WTC11 (cell line): ENCODE measurements at regions not wholly inside any gene's neighbourhood (a gene's known extent, or its start where the extent isn't known, plus 50 kb on each side); places are given as distances from the start of the nearest gene placed in this dataset.

ENCODE experiments used
- ATAC-seq: fragments of 200-7000 bp; cut with Tn5 transposase; 2 replicates; pipeline ENCODE4 v1.10.0; 2021; ENCODE audit warnings: mild to moderate bottlenecking, moderate library complexity
- CTCF ChIA-PET: fragments of 300-600 bp; sonication (Branson Sonifier 250); formaldehyde crosslinking; loops from one replicate; lab custom pipeline; 2021; ENCODE audit warnings: antibody characterized with exemption; lab: Charles Lee
- POLR2A ChIA-PET: fragments of 350-600 bp; sonication (Branson Sonifier 250); formaldehyde crosslinking; loops from one replicate; lab custom pipeline; 2021; ENCODE audit warnings: antibody characterized with exemption; lab: Charles Lee
- DNase-seq: peaks from one replicate; pipeline ENCODE4 v3.0.0; 2021; ENCODE audit warnings: low spot score
- H3K27ac Mint-ChIP-seq: 2 replicates; pipeline ENCODE4 v1.8.0; 2021; ENCODE audit warnings: mixed read lengths
- H3K27me3 Mint-ChIP-seq: 2 replicates; pipeline ENCODE4 v1.8.0; 2021; ENCODE audit warnings: low read depth, mild to moderate bottlenecking, moderate library complexity, mixed read lengths
- H3K36me3 Mint-ChIP-seq: 2 replicates; pipeline ENCODE4 v1.8.0; 2021; ENCODE audit warnings: mixed read lengths
- H3K4me1 Mint-ChIP-seq: 2 replicates; pipeline ENCODE4 v1.8.0; 2022; ENCODE audit warnings: mixed read lengths
- H3K4me3 Mint-ChIP-seq: 2 replicates; pipeline ENCODE4 v1.8.0; 2021; ENCODE audit warnings: mild to moderate bottlenecking, moderate library complexity, mixed read lengths
- H3K9me3 Mint-ChIP-seq: 2 replicates; pipeline ENCODE4 v1.8.0; 2021; ENCODE audit warnings: mixed read lengths
- E2F5 ChIP-seq: sonication (generic); formaldehyde crosslinking; IDR thresholded peaks from 2 replicates; pipeline ENCODE4 v1.8.1; 2022; ENCODE audit warnings: mild to moderate bottlenecking, moderate library complexity, missing genetic modification reagents
- ETV6 ChIP-seq: sonication (generic); formaldehyde crosslinking; IDR thresholded peaks from 2 replicates; pipeline ENCODE4 v1.8.1; 2022; ENCODE audit warnings: mild to moderate bottlenecking, missing genetic modification reagents
- FOXP1 ChIP-seq: sonication (generic); formaldehyde crosslinking; IDR thresholded peaks from 2 replicates; pipeline ENCODE4 v1.8.0; 2022; ENCODE audit warnings: missing genetic modification reagents, mild to moderate bottlenecking, moderate library complexity, borderline replicate concordance
- NR3C1 ChIP-seq: sonication (generic); formaldehyde crosslinking; conservative IDR thresholded peaks from 2 replicates; pipeline ENCODE4 v1.8.1; 2023; ENCODE audit warnings: low read depth, mild to moderate bottlenecking, missing genetic modification reagents
- SOX15 ChIP-seq: fragments of 250-450 bp; sonication (Bioruptor Pico); IDR thresholded peaks from 2 replicates; pipeline ENCODE4 v1.9.0; 2021; ENCODE audit warnings: mild to moderate bottlenecking
- TEAD4 ChIP-seq: sonication (generic); formaldehyde crosslinking; IDR thresholded peaks from 2 replicates; pipeline ENCODE4 v1.8.0; 2022; ENCODE audit warnings: mild to moderate bottlenecking, missing genetic modification reagents
- ZNF121 ChIP-seq: sonication (generic); formaldehyde crosslinking; IDR thresholded peaks from 2 replicates; pipeline ENCODE4 v1.8.0; 2023; ENCODE audit warnings: missing genetic modification reagents
- TF ChIP-seq, protein P1 (sequence below): sonication (generic); formaldehyde crosslinking; IDR thresholded peaks from 2 replicates; pipeline ENCODE4 v1.8.1; 2023; ENCODE audit warnings: mild to moderate bottlenecking, missing genetic modification reagents, borderline replicate concordance
- TF ChIP-seq, protein P2 (sequence below): fragments of 250-450 bp; sonication (Bioruptor Pico); IDR thresholded peaks from 2 replicates; pipeline ENCODE4 v1.9.0; 2021; ENCODE audit warnings: mild to moderate bottlenecking
- TF ChIP-seq, protein P3 (sequence below): sonication (generic); formaldehyde crosslinking; IDR thresholded peaks from 2 replicates; pipeline ENCODE4 v1.8.0; 2022; ENCODE audit warnings: mild to moderate bottlenecking, missing genetic modification reagents
- TF ChIP-seq, protein P4 (sequence below): sonication (generic); formaldehyde crosslinking; IDR thresholded peaks from 2 replicates; pipeline ENCODE4 v1.8.1; 2023; ENCODE audit warnings: mild to moderate bottlenecking, missing genetic modification reagents
- TF ChIP-seq, protein P5 (sequence below): sonication (generic); formaldehyde crosslinking; IDR thresholded peaks from 2 replicates; pipeline ENCODE4 v1.8.1; 2022; ENCODE audit warnings: missing genetic modification reagents, borderline replicate concordance

GRCh38 chr6:37558168-37558567 is 58.5 kb upstream of the CCDC167 start (continued):
- TF ChIP-seq SOX15 (CRISPR knock-in tag) (no peak), ZNF121 (CRISPR knock-in tag) (no peak)
- TF ChIP-seq, protein P1, sequence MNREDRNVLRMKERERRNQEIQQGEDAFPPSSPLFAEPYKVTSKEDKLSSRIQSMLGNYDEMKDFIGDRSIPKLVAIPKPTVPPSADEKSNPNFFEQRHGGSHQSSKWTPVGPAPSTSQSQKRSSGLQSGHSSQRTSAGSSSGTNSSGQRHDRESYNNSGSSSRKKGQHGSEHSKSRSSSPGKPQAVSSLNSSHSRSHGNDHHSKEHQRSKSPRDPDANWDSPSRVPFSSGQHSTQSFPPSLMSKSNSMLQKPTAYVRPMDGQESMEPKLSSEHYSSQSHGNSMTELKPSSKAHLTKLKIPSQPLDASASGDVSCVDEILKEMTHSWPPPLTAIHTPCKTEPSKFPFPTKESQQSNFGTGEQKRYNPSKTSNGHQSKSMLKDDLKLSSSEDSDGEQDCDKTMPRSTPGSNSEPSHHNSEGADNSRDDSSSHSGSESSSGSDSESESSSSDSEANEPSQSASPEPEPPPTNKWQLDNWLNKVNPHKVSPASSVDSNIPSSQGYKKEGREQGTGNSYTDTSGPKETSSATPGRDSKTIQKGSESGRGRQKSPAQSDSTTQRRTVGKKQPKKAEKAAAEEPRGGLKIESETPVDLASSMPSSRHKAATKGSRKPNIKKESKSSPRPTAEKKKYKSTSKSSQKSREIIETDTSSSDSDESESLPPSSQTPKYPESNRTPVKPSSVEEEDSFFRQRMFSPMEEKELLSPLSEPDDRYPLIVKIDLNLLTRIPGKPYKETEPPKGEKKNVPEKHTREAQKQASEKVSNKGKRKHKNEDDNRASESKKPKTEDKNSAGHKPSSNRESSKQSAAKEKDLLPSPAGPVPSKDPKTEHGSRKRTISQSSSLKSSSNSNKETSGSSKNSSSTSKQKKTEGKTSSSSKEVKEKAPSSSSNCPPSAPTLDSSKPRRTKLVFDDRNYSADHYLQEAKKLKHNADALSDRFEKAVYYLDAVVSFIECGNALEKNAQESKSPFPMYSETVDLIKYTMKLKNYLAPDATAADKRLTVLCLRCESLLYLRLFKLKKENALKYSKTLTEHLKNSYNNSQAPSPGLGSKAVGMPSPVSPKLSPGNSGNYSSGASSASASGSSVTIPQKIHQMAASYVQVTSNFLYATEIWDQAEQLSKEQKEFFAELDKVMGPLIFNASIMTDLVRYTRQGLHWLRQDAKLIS (CRISPR knock-in tag), result no peak

DNA sequence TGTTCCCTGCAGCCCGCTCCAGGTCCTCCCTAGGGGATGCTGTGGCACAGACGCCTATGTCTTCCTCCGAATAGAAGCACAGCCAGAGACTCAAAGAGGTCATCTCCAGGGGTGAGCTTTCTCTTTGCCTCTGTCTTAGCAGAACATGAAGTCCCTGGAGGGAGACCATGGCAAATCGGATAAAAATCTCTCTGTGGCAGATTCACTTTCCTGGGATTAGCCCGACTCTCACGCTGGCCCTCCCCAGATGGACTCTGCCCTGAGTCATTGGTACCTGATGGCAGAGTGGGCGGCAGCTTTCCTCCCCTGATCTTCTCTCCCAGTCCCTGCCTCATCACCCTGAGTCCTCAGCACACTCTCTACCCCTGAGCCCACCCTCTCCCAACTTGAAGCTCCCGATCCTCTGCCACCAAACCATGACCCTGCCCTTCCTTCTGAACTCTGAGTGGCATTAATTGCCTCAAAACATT is 58.0 kb upstream of the CCDC167 start:
- Mint-ChIP-seq H3K27me3 (peaks cover 21% of the 10 kb centered on the region), H3K9me3 (peaks cover 8% of the 10 kb centered on the region), H3K4me3 (no peak overlapping the region), H3K4me1 (peaks cover 15% of the 10 kb centered on the region), H3K27ac (no peak overlapping the region), H3K36me3 (no peaks in the 10 kb centered on the region)
- POLR2A ChIA-PET, result interaction anchor here (0.8 kb wide), 1 partner anchor 21 kb away, joined by 4 read pairs; no protein-coding TSS in a partner anchor
- DNase-seq (no peak), ATAC-seq (no peak)
- CTCF ChIA-PET, result interaction anchor here (0.7 to 9.0 kb wide), 4 partner anchors 8 to 77 kb away, joined by 3 to 82 read pairs (median 14); no protein-coding TSS in a partner anchor
- no peak for TF ChIP-seq FOXP1 (CRISPR knock-in tag)
- TF ChIP-seq TEAD4 (CRISPR knock-in tag), result no peak
- TF ChIP-seq, protein P2, sequence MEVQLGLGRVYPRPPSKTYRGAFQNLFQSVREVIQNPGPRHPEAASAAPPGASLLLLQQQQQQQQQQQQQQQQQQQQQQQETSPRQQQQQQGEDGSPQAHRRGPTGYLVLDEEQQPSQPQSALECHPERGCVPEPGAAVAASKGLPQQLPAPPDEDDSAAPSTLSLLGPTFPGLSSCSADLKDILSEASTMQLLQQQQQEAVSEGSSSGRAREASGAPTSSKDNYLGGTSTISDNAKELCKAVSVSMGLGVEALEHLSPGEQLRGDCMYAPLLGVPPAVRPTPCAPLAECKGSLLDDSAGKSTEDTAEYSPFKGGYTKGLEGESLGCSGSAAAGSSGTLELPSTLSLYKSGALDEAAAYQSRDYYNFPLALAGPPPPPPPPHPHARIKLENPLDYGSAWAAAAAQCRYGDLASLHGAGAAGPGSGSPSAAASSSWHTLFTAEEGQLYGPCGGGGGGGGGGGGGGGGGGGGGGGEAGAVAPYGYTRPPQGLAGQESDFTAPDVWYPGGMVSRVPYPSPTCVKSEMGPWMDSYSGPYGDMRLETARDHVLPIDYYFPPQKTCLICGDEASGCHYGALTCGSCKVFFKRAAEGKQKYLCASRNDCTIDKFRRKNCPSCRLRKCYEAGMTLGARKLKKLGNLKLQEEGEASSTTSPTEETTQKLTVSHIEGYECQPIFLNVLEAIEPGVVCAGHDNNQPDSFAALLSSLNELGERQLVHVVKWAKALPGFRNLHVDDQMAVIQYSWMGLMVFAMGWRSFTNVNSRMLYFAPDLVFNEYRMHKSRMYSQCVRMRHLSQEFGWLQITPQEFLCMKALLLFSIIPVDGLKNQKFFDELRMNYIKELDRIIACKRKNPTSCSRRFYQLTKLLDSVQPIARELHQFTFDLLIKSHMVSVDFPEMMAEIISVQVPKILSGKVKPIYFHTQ (CRISPR knock-in tag), result no peak
- no peak for TF ChIP-seq NR3C1 (CRISPR knock-in tag)
- TF ChIP-seq, protein P3, sequence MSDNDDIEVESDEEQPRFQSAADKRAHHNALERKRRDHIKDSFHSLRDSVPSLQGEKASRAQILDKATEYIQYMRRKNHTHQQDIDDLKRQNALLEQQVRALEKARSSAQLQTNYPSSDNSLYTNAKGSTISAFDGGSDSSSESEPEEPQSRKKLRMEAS (CRISPR knock-in tag), result no peak
- TF ChIP-seq ETV6 (CRISPR knock-in tag), result no peak
- TF ChIP-seq, protein P4, sequence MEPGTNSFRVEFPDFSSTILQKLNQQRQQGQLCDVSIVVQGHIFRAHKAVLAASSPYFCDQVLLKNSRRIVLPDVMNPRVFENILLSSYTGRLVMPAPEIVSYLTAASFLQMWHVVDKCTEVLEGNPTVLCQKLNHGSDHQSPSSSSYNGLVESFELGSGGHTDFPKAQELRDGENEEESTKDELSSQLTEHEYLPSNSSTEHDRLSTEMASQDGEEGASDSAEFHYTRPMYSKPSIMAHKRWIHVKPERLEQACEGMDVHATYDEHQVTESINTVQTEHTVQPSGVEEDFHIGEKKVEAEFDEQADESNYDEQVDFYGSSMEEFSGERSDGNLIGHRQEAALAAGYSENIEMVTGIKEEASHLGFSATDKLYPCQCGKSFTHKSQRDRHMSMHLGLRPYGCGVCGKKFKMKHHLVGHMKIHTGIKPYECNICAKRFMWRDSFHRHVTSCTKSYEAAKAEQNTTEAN (CRISPR knock-in tag), result no peak
- TF ChIP-seq, protein P5, sequence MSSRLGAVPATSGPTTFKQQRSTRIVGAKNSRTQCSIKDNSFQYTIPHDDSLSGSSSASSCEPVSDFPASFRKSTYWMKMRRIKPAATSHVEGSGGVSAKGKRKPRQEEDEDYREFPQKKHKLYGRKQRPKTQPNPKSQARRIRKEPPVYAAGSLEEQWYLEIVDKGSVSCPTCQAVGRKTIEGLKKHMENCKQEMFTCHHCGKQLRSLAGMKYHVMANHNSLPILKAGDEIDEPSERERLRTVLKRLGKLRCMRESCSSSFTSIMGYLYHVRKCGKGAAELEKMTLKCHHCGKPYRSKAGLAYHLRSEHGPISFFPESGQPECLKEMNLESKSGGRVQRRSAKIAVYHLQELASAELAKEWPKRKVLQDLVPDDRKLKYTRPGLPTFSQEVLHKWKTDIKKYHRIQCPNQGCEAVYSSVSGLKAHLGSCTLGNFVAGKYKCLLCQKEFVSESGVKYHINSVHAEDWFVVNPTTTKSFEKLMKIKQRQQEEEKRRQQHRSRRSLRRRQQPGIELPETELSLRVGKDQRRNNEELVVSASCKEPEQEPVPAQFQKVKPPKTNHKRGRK (CRISPR knock-in tag), result no peak
- no peak for TF ChIP-seq E2F5 (CRISPR knock-in tag)
